ENCODE measurements at regions not wholly inside any gene's neighbourhood (a gene's known extent, or its start where the extent isn't known, plus 50 kb on each side); places are given as distances from the start of the nearest gene placed in this dataset.

- no peaks in the 10 kb centered on the region for H3K9me1 ChIP-seq (replicated peaks; ENCODE audit: control insufficient read depth, extremely low read depth, insufficient read depth, low read length)
- no peaks in the 10 kb centered on the region for H3K4me1 ChIP-seq (ENCODE audit: control insufficient read depth, extremely low read depth, insufficient read depth, low read length)
- H3K4me2 ChIP-seq (ENCODE audit: insufficient read depth, low read length), result no peak overlapping the region
- no TSS peak for BruUV-seq (replicated peaks)
- H3K36me3 ChIP-seq (ENCODE audit: control insufficient read depth in 2 of 2, extremely low read depth in 1 of 2, insufficient read depth in 2 of 2, low read length in 2 of 2), result no peaks in the 10 kb centered on the region
- no peak for TF ChIP-seq EZH2 (IDR thresholded peaks at IDR 0.05; ENCODE audit: borderline replicate concordance, low read depth, low read length, severe bottlenecking)
- no peak for TF ChIP-seq FOS (IDR thresholded peaks at IDR 0.05; ENCODE audit: borderline replicate concordance, insufficient read depth, low read length)
- no peak for TF ChIP-seq POLR2A (IDR thresholded peaks at IDR 0.05; ENCODE audit: low read depth, low read length)
- no peak for TF ChIP-seq GATA2 (IDR thresholded peaks at IDR 0.05; ENCODE audit: insufficient read depth, insufficient read length, low read depth, low read length)
- TF ChIP-seq POLR2AphosphoS5 (IDR thresholded peaks at IDR 0.05; ENCODE audit: insufficient read depth, low read depth, low read length), result no peak
- no peak for TF ChIP-seq JUN (IDR thresholded peaks at IDR 0.05; ENCODE audit: borderline replicate concordance, insufficient read depth, insufficient read length, low read depth)
- TF ChIP-seq MYC (IDR thresholded peaks at IDR 0.05; ENCODE audit: low read depth, low read length), result no peak
- TF ChIP-seq, protein P1, sequence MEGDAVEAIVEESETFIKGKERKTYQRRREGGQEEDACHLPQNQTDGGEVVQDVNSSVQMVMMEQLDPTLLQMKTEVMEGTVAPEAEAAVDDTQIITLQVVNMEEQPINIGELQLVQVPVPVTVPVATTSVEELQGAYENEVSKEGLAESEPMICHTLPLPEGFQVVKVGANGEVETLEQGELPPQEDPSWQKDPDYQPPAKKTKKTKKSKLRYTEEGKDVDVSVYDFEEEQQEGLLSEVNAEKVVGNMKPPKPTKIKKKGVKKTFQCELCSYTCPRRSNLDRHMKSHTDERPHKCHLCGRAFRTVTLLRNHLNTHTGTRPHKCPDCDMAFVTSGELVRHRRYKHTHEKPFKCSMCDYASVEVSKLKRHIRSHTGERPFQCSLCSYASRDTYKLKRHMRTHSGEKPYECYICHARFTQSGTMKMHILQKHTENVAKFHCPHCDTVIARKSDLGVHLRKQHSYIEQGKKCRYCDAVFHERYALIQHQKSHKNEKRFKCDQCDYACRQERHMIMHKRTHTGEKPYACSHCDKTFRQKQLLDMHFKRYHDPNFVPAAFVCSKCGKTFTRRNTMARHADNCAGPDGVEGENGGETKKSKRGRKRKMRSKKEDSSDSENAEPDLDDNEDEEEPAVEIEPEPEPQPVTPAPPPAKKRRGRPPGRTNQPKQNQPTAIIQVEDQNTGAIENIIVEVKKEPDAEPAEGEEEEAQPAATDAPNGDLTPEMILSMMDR (IDR thresholded peaks at IDR 0.05; ENCODE audit: extremely low read depth in 1 of 2, insufficient read depth in 1 of 2, low read depth in 1 of 2, low read length in 2 of 2), result no peak
- no peak for TF ChIP-seq MAX (IDR thresholded peaks at IDR 0.05; ENCODE audit: insufficient read depth, insufficient read length)
- H3K9ac ChIP-seq (replicated peaks; ENCODE audit: extremely low read depth, insufficient read depth, low read length), result no peak overlapping the region
- H3K27me3 ChIP-seq (ENCODE audit: control insufficient read depth in 2 of 2, insufficient read depth in 2 of 2, low read length in 2 of 2), result no peaks in the 10 kb centered on the region
- no peak overlapping the region for H3K27ac ChIP-seq (ENCODE audit: insufficient read depth, low read depth, low read length)
- dilution Hi-C loops (cut with MboI; ENCODE audit: extremely low pct_ligation_motif_present, low sequenced_read_pairs), result no loop called here
- no peak overlapping the region for H3K4me3 ChIP-seq (replicated peaks in 1 of 3; ENCODE audit: insufficient read depth in 1 of 3, low read depth in 1 of 3, low read length in 3 of 3)
- ChIA-PET POLR2A (no interaction called here), CTCF (no interaction called here)
- DNase-seq (ENCODE audit: low read depth, low spot score) (no peak), FAIRE-seq (no peak)
- no peaks in the 10 kb centered on the region for H3K79me2 ChIP-seq (ENCODE audit: control insufficient read depth, insufficient read depth, low read length)
- intact Hi-C loops (cut with micrococcal nuclease), result no loop called here
- no peak overlapping the region for H2AFZ ChIP-seq (ENCODE audit: low read depth, low read length)
- H3K9me3 ChIP-seq (replicated peaks; ENCODE audit: control insufficient read depth, insufficient read depth, low read length), result no peaks in the 10 kb centered on the region
- no peaks in the 10 kb centered on the region for H4K20me1 ChIP-seq (replicated peaks; ENCODE audit: control insufficient read depth, extremely low read depth, insufficient read depth, low read length)
Observed at GRCh38 chr6:154591234-154591633, 80.7 kb upstream of the CNKSR3 start.

Measured in endothelial cell of umbilical vein (primary cell).